HCEC 1CT (cell line): ENCODE measurements at regions not wholly inside any gene's neighbourhood (a gene's known extent, or its start where the extent isn't known, plus 50 kb on each side); places are given as distances from the start of the nearest gene placed in this dataset.
A peak's percentile ranks its signal among the peaks of the same experiment; 100 is the strongest.
"Not testable (repeated sequence)": the region's sequence is repeated elsewhere in the genome, so short reads cannot be mapped to it uniquely, and the experiment has no call there.

Source experiments
- DNase-seq: peaks from one replicate; pipeline ENCODE4 v3.0.0-alpha.2; 2017

GRCh38 chr13:110044551-110045111, 258.2 kb upstream of the IRS2 start:
- no peak for DNase-seq

- no peak for DNase-seq
Measured at GRCh38 chr13:110042253-110042950, 256.0 kb upstream of the IRS2 start.

- not testable (repeated sequence) for DNase-seq
Measured at GRCh38 chr13:110041638-110042037, 255.3 kb upstream of the IRS2 start.

- DNase-seq, result no peak
Measured at GRCh38 chr13:110037925-110038573, 251.7 kb upstream of the IRS2 start.

GRCh38 chr13:110036060-110036459, 249.7 kb upstream of the IRS2 start:
- no peak for DNase-seq

GRCh38 chr13:110034031-110034549, 247.7 kb upstream of the IRS2 start:
- DNase-seq, result no peak

- DNase-seq, result no peak
Measured at GRCh38 chr13:110032969-110033368, 246.6 kb upstream of the IRS2 start.

GRCh38 chr13:110030394-110030928, 244.1 kb upstream of the IRS2 start:
- DNase-seq, result no peak

- no peak for DNase-seq
Measured at GRCh38 chr13:110028838-110029621, 242.6 kb upstream of the IRS2 start.

GRCh38 chr13:110028311-110028710, 241.9 kb upstream of the IRS2 start:
- no peak for DNase-seq

GRCh38 chr13:110027470-110028240, 241.3 kb upstream of the IRS2 start:
- no peak for DNase-seq

GRCh38 chr13:110024645-110024980, 238.2 kb upstream of the IRS2 start:
- no peak for DNase-seq

- peak; percentile 57 for DNase-seq
Measured at GRCh38 chr13:110023729-110024644, 237.6 kb upstream of the IRS2 start.

GRCh38 chr13:110018009-110018408, 231.6 kb upstream of the IRS2 start:
- peak; percentile 68 for DNase-seq

GRCh38 chr13:110017379-110017778, 231.0 kb upstream of the IRS2 start:
- peak; percentile 96 for DNase-seq

GRCh38 chr13:110015253-110015652, 228.9 kb upstream of the IRS2 start:
- peak; percentile 79 for DNase-seq

GRCh38 chr13:110014719-110015118, 228.3 kb upstream of the IRS2 start:
- DNase-seq, result peak; percentile 83

GRCh38 chr13:110012102-110012739, 225.8 kb upstream of the IRS2 start:
- peak; percentile 96 for DNase-seq

GRCh38 chr13:110010404-110011138, 224.2 kb upstream of the IRS2 start:
- DNase-seq, result no peak

- no peak for DNase-seq
Measured at GRCh38 chr13:110008816-110009215, 222.4 kb upstream of the IRS2 start.
